GM12872 (cell line): ENCODE measurements at regions not wholly inside any gene's neighbourhood (a gene's known extent, or its start where the extent isn't known, plus 50 kb on each side); places are given as distances from the start of the nearest gene placed in this dataset.

ENCODE experiments used
- TF ChIP-seq, protein P1 (sequence below): IDR thresholded peaks from 3 replicates; pipeline ENCODE4 v1.5.1; 2011; ENCODE audit warnings: low read depth, mild to moderate bottlenecking, low read length, moderate library complexity; ENCODE audit not compliant: insufficient read depth

DNA sequence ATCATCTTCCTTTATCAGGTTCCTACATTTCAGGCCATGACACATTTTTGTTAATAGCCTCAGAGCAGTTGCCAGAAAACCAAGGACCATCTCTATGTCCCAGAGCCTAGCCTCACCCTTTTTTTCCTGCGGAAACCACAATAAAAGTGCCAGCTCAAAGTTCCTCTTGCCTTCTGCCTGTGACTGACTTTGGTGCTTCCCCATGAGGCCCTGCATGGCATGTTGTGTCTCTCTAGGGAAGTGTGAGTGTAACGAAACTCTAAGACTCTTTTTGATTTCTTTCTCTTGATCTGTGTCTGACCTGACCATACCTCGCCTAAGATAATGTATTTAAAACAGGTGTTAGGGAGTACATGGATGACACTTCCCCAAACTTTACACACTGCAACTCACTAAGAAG lies 642.3 kb upstream of the BOD1L1 start:
- TF ChIP-seq, protein P1, sequence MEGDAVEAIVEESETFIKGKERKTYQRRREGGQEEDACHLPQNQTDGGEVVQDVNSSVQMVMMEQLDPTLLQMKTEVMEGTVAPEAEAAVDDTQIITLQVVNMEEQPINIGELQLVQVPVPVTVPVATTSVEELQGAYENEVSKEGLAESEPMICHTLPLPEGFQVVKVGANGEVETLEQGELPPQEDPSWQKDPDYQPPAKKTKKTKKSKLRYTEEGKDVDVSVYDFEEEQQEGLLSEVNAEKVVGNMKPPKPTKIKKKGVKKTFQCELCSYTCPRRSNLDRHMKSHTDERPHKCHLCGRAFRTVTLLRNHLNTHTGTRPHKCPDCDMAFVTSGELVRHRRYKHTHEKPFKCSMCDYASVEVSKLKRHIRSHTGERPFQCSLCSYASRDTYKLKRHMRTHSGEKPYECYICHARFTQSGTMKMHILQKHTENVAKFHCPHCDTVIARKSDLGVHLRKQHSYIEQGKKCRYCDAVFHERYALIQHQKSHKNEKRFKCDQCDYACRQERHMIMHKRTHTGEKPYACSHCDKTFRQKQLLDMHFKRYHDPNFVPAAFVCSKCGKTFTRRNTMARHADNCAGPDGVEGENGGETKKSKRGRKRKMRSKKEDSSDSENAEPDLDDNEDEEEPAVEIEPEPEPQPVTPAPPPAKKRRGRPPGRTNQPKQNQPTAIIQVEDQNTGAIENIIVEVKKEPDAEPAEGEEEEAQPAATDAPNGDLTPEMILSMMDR, result no peak

DNA sequence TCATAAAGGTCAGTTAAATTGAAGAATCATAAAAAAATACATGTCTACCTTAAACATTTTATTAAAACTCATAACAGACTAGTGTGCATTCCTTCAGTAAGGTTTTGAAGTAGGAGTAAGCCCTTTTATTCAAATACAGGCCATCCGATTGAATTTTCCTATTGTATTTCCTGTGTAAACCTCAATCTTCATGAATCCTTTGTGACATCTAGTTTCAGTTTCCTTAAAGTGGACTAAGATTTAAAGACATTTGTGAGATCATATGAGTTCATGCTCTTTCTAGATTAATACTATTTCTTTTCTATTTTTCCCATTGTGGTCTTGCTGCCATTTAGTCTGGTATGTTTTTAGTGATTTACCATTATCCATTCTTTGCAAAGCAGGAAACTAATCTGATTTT lies 644.7 kb upstream of the BOD1L1 start:
- TF ChIP-seq, protein P1, result no peak

DNA sequence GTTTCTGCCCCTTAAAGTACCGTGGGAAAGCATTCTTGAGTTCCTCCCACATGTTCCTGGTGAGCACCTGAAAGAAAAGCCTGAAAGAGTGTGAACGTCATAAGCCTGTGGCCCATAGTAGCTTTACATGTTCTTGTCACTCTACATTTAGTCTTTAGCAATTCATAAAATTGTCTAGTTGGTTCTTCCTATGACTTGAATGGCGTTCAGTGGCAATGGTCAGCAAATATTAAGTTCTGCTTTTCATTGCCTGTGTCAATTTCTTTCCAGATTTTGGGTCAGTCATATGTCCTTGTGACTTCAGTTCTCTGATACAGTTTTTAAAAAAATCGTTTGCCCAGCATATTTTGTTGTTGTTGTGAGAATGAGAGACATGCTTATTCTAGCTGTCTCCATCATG lies 650.0 kb upstream of the BOD1L1 start:
- TF ChIP-seq, protein P1, result no peak

DNA sequence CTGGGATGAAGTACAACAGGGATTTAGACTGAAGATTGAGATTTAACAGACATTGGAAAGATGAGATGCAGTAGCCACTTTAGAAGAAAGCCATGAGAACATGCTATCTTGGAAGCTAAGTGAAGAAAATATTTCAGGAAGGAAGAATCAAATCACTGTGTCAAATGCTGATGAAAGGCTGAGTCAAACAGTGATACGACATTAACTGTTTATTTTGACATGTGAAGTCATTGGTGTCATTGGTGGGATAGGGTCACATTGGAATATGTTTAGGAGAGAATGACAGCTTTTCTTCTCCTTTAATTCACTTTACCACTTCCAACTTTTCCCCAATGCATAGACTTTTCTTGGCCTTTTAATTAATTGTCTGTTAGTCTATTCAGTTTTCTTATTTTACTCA lies 653.0 kb upstream of the BOD1L1 start:
- TF ChIP-seq, protein P1, result no peak

DNA sequence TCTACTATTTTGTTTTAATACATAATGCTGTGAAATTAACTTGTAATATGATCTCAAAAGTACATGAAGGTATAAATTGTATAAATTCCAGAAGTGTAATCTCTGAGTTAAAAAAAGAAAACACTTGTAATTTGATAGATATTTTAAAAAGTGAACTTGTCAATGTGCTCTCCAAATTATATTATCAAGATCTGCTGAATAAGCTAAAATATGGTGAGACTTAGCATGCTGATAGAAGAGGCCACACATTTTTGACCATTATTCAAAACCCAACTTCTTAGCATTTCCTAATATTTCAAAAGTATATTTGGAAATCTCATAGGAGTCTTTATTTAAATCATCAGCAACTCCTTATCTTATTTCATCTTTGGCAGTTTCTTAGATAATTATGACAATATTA lies 657.1 kb upstream of the BOD1L1 start:
- TF ChIP-seq, protein P1, result no peak

DNA sequence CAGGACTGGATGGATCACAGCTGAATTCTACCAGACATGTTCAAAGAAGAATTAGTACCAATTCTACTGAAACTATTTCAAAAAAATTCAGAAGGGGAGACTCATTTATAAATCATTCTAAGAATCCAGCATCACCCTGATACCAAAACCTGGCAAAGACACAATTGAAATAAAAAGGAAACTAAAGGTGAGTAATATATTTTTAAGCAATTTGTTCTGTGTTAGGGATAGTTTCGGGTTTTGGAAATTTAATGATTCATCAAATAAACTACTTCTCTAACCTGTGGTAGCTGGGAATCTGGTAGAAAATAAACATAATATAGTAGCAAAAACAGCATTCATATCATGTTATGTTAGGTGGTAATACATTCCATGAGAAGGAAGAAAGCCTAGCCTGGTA lies 662.2 kb upstream of the BOD1L1 start:
- TF ChIP-seq, protein P1, result no peak

DNA sequence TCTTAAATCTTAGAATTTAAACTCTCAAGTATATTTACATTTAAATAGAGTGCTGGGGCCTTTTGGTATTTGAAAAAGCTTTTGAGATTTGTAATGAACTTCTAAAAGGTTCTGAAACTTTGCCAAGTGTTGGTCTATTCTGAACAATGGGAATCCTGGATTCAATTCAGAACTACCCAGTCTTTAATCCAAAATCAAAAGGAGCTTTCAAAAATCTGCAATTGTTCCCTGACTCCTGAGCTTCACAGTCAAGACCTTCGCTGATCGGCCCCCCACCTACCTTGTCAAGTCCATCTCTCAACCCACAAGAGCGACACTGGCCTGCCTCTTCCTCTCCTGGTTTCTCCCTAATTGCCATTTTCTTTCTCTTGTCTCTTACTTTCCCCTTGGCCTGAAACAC lies 666.1 kb upstream of the BOD1L1 start:
- TF ChIP-seq, protein P1, result no peak

DNA sequence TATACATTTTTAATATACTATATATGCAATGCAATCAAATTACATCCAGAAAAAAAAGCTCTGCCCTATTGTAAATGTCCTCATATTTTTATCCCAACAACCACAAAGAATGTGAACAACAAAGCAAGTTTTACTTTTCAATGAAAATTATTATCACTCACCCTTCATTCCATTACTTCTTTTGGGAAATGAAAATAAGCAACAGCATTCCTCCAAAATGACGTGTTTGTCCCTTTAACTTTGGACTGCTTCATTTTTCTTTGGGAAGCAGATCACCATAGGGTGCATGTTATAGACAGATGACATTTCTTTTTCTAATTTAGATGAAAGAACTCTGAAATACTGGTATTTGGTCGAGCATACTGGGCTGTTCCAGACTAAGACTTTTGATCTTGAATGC lies 667.1 kb upstream of the BOD1L1 start:
- TF ChIP-seq, protein P1, result no peak
